ENCODE measurements at regions not wholly inside any gene's neighbourhood (a gene's known extent, or its start where the extent isn't known, plus 50 kb on each side); places are given as distances from the start of the nearest gene placed in this dataset.

- no peak for TF ChIP-seq RNF2 (IDR thresholded peaks at IDR 0.05; ENCODE audit: borderline replicate concordance, low read depth, low read length, missing control alignments, poor library complexity, severe bottlenecking)
- TF ChIP-seq FOSL1 (IDR thresholded peaks at IDR 0.05; ENCODE audit: insufficient read depth, low read depth, low read length): no peak
- no peak for TF ChIP-seq POLR2A (IDR thresholded peaks at IDR 0.05; ENCODE audit: control extremely low read depth in 1 of 2, low read depth in 2 of 2, low read length in 2 of 2)
- TF ChIP-seq CREB1 (IDR thresholded peaks at IDR 0.05): no peak
These were observed 77.5 kb upstream of the CADM2 start (continued) for GRCh38 chr3:84881288-84881687.
